ENCODE measurements at regions not wholly inside any gene's neighbourhood (a gene's known extent, or its start where the extent isn't known, plus 50 kb on each side); places are given as distances from the start of the nearest gene placed in this dataset.

GRCh38 chr3:168273917-168274316 lies 178.2 kb upstream of the GOLIM4 start:
- DNase-seq = no peak

GRCh38 chr3:168273036-168273435 lies 177.3 kb upstream of the GOLIM4 start:
- no peak for DNase-seq

- no peak for DNase-seq
These were observed 176.7 kb upstream of the GOLIM4 start for GRCh38 chr3:168272343-168272985.

- DNase-seq = no peak
These were observed 176.2 kb upstream of the GOLIM4 start for GRCh38 chr3:168271932-168272331.

GRCh38 chr3:168269001-168269400 lies 173.3 kb upstream of the GOLIM4 start:
- peak in 1 of 2 experiments; percentile 29 for DNase-seq

- DNase-seq = no peak
These were observed 171.5 kb upstream of the GOLIM4 start for GRCh38 chr3:168267179-168267578.

GRCh38 chr3:168266335-168266734 lies 170.6 kb upstream of the GOLIM4 start:
- no peak for DNase-seq

GRCh38 chr3:168262887-168263286 lies 167.2 kb upstream of the GOLIM4 start:
- DNase-seq = no peak

GRCh38 chr3:168260859-168261258 lies 165.1 kb upstream of the GOLIM4 start:
- no peak for DNase-seq

- no peak for DNase-seq
These were observed 155.6 kb upstream of the GOLIM4 start for GRCh38 chr3:168251371-168251770.

GRCh38 chr3:168250415-168250861 lies 154.7 kb upstream of the GOLIM4 start:
- no peak for DNase-seq

GRCh38 chr3:168249550-168250414 lies 154.1 kb upstream of the GOLIM4 start:
- peak; percentile 62 to 71 for DNase-seq

GRCh38 chr3:168249205-168249549 lies 153.5 kb upstream of the GOLIM4 start:
- no peak for DNase-seq

- DNase-seq = peak in 1 of 2 experiments; percentile 14
These were observed 152.9 kb upstream of the GOLIM4 start for GRCh38 chr3:168248383-168249204.

- DNase-seq = no peak
These were observed 145.4 kb upstream of the GOLIM4 start for GRCh38 chr3:168241156-168241555.

- DNase-seq = no peak
These were observed 143.6 kb upstream of the GOLIM4 start for GRCh38 chr3:168239287-168239686.

- DNase-seq = no peak
These were observed 137.3 kb upstream of the GOLIM4 start for GRCh38 chr3:168233001-168233400.

- no peak for DNase-seq
These were observed 127.4 kb upstream of the GOLIM4 start for GRCh38 chr3:168223085-168223484.

GRCh38 chr3:168220556-168220955 lies 124.8 kb upstream of the GOLIM4 start:
- no peak for DNase-seq

- DNase-seq = no peak
These were observed 123.8 kb upstream of the GOLIM4 start for GRCh38 chr3:168219530-168219929.

- DNase-seq = no peak
These were observed 122.9 kb upstream of the GOLIM4 start for GRCh38 chr3:168218600-168218999.

- no peak for DNase-seq
These were observed 121.1 kb upstream of the GOLIM4 start for GRCh38 chr3:168216851-168217250.

GRCh38 chr3:168213920-168214319 lies 118.2 kb upstream of the GOLIM4 start:
- no peak for DNase-seq
